GM10266 (cell line): ENCODE measurements at regions not wholly inside any gene's neighbourhood (a gene's known extent, or its start where the extent isn't known, plus 50 kb on each side); places are given as distances from the start of the nearest gene placed in this dataset.

Experiments used
- DNase-seq: peaks from one replicate; pipeline ENCODE4 v3.0.0; 2012; ENCODE audit errors: extremely low spot score
- TF ChIP-seq, protein P1 (sequence below): IDR thresholded peaks from 2 replicates; pipeline ENCODE4 v1.5.1; 2012; ENCODE audit warnings: mild to moderate bottlenecking, low read depth; ENCODE audit not compliant: control insufficient read depth, insufficient read depth; ENCODE audit errors: missing control alignments

DNA sequence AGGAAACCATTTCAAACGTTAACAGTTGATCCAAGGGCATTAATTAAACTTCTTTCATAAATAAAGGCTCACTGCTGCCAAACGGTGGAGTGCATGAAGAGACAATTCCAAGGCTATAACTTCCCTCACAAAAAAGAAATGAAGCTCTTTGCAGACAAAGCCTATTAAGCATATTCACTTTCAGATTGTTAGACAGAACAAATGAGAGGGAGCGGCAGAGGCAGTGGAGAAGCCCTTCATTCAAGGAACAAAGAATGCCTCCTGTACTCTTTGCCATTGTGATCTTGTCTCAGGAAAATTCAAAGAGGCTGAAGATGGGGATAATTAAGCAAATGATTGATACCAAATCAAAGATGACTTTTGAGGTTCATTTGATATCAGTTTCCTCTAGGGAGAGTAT, 370.5 kb upstream of the FAT1 start:
- TF ChIP-seq, protein P1, sequence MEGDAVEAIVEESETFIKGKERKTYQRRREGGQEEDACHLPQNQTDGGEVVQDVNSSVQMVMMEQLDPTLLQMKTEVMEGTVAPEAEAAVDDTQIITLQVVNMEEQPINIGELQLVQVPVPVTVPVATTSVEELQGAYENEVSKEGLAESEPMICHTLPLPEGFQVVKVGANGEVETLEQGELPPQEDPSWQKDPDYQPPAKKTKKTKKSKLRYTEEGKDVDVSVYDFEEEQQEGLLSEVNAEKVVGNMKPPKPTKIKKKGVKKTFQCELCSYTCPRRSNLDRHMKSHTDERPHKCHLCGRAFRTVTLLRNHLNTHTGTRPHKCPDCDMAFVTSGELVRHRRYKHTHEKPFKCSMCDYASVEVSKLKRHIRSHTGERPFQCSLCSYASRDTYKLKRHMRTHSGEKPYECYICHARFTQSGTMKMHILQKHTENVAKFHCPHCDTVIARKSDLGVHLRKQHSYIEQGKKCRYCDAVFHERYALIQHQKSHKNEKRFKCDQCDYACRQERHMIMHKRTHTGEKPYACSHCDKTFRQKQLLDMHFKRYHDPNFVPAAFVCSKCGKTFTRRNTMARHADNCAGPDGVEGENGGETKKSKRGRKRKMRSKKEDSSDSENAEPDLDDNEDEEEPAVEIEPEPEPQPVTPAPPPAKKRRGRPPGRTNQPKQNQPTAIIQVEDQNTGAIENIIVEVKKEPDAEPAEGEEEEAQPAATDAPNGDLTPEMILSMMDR = no peak

DNA sequence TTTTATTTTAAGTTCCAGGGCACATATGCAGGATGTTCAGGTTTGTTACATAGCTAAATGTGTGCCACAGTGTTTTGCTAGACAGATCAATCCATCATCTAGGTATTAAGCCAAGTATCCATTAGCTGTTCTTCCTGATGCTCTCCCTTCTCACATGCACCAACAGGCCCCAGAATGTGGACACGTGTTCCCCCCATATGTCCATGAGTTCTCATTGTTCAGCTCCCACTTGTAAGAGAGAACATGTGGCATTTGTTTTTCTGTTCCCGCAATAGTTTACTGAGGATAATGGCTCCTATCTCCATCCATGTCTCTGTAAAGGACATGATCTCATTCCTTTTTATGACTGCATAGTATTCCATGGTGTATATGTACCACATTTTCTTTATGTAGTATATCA, 374.8 kb upstream of the FAT1 start:
- TF ChIP-seq, protein P1 = no peak
- no peak for DNase-seq

More for the DNA sequence above, 370.5 kb upstream of the FAT1 start:
- DNase-seq = no peak

DNA sequence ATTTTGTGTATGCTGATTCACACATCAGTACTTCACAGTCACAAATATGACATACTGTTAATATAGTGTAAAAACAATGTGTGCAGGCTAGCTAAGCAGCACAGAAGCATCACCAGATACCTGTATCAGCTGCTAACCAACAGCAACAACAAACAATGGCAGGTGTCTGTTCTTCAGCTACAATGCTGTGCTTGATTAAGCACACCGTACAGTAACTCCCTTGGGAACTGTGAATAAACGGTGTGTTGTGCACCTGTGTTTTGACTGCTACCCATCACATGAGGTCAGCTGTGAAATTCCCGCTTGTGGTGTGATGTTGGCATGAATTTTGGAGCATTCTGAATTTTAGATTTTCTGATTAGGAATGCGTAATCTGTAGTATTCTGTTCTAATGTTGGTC, 379.7 kb upstream of the FAT1 start:
- TF ChIP-seq, protein P1 = no peak
- DNase-seq = no peak

DNA sequence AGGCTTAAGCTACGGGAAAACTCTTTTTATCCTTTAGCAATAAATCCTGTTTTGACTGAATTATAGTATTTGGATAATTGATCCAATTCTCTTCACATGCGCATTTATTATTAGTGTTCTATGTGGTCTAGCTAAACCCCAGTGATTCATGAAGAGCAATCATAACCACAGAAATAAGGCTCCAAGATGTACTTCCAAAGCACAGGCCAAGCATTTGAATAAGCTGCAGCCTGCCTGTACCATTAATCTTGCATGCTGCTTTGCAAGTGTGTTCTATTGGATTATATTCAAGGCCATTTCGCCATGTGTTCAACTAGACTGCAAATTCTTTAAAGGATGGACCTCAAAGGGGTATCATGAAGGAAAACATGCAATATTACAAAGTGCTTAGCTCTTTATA, 385.2 kb upstream of the FAT1 start:
- no peak for DNase-seq
- TF ChIP-seq, protein P1 = no peak

DNA sequence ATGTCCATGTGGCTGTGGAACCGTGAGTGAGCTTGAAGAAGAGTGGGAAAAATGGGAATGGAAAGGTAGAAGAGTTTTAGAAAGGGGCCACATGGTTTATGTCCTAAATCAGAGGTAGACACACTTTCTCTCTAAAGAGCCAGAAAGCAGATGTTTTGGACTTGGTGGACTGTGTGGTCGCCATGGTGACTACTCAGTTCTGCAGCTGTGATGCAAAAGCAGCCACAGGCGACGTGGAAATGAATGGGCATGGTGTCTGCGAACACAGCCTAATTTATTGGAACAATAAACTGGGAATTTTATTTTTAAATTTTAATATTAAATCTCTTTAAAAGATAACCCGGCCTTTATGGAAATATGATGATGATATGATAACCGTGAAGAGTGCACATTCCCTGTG, 386.0 kb upstream of the FAT1 start:
- TF ChIP-seq, protein P1 = no peak
- no peak for DNase-seq

DNA sequence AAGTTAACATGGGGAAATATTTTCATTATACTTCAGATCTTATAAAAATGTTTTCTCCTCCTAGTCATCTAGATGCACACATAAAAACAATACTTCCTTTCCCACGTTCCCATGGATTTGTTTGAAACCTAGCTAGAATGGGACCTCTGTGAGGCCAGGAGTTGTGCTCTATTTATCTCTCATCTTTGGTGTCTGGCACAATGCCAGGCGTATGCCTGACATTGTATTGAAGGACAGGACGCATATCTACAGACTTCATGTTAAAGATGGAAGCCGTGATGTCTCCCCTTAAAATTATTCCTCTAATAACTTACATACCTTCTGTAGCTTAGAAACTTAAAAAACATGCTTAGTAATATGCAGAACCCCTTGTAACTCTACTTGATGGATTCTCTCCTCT, 394.5 kb upstream of the FAT1 start:
- no peak for DNase-seq
- TF ChIP-seq, protein P1 = no peak

DNA sequence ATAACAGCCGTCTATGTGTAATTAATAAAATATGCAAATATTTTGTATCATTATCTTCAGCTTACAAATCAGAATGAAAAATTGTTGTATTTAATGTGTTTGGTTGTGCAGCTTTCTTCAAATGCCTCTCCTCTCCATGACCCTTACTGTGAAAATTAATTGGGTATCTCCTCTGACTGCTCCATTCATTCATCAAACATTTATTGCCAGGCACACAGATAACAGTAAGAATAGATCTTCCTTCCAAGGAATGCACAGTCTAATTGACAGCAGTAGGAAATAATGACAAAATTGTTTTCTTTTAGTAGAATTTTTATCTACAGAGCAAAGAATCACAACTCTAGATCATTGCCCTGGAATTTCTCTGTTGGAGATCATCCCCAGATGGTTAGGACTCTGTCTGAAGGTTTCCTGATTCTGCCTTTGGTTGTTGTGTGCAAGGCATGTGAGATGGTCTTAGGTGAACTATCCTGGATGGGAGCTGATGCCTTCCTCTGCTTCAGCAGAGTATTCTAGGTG, 395.0 kb upstream of the FAT1 start:
- TF ChIP-seq, protein P1 = no peak

More for the DNA sequence above, 395.0 kb upstream of the FAT1 start:
- DNase-seq = no peak
